CD4-positive, alpha-beta T cell (primary cell): ENCODE measurements at regions not wholly inside any gene's neighbourhood (a gene's known extent, or its start where the extent isn't known, plus 50 kb on each side); places are given as distances from the start of the nearest gene placed in this dataset.

ENCODE experiments used
- ATAC-seq: fragments of 200-7000 bp; cut with Tn5 transposase; one replicate; pipeline ENCODE4 v1.10.0; 2022; ENCODE audit warnings: mild to moderate bottlenecking; ENCODE audit not compliant: poor library complexity
- CTCF ChIA-PET: fragments of 350-600 bp; sonication (Branson Sonifier 250); formaldehyde crosslinking; loops from one replicate; lab custom pipeline; 2021; ENCODE audit warnings: antibody characterized with exemption, inconsistent platforms; lab: Charles Lee
- POLR2A ChIA-PET: fragments of 350-600 bp; sonication (Branson Sonifier 250); formaldehyde crosslinking; loops from one replicate; lab custom pipeline; 2021; ENCODE audit warnings: antibody characterized with exemption, inconsistent platforms; lab: Charles Lee
- DNase-seq, 14 experiments: peaks; one replicate each; pipeline ENCODE4 v3.0.0-alpha.2; 2013 to 2020; ENCODE audit warnings: mixed read lengths in 2 of 14
- H3K27ac ChIP-seq, 2 donors: one replicate each; pipeline versions ENCODE4 v1.5.1 to v1.7.0; 2013; ENCODE audit warnings: low read length in 2 of 2, low read depth in 1 of 2, mild to moderate bottlenecking in 1 of 2
- H3K27me3 ChIP-seq, 2 experiments: 1 replicate in 1 of 2; 2 replicates in 1 of 2; pipeline versions ENCODE4 v1.6.1 to v1.7.0; 2013; ENCODE audit warnings: low read length in 2 of 2, control low read depth in 1 of 2, mild to moderate bottlenecking in 1 of 2, moderate library complexity in 1 of 2; ENCODE audit not compliant: insufficient read depth in 2 of 2, control insufficient read depth in 1 of 2
- H3K36me3 ChIP-seq: one replicate; pipeline ENCODE4 v1.6.1; 2013; ENCODE audit warnings: low read length, control low read depth; ENCODE audit not compliant: insufficient read depth
- H3K4me1 ChIP-seq: one replicate; pipeline ENCODE4 v1.6.1; 2013; ENCODE audit warnings: low read length, control low read depth; ENCODE audit not compliant: insufficient read depth
- H3K4me3 ChIP-seq: one replicate; pipeline ENCODE4 v1.5.1; 2013; ENCODE audit warnings: mild to moderate bottlenecking, low read length, moderate library complexity
- H3K9me3 ChIP-seq, 2 experiments: 1 replicate in 1 of 2; 2 replicates in 1 of 2; pipeline versions ENCODE4 v1.6.1 to v1.7.0; 2013; ENCODE audit warnings: low read length in 2 of 2, mild to moderate bottlenecking in 2 of 2, control low read depth in 1 of 2, moderate library complexity in 1 of 2; ENCODE audit not compliant: control insufficient read depth in 1 of 2, insufficient read depth in 1 of 2
- H3K27ac Mint-ChIP-seq: one replicate; pipeline ENCODE4 v1.8.0; 2020; ENCODE audit warnings: mixed read lengths
- H3K27me3 Mint-ChIP-seq: one replicate; pipeline ENCODE4 v1.8.0; 2021; ENCODE audit warnings: mixed read lengths
- H3K36me3 Mint-ChIP-seq: one replicate; pipeline ENCODE4 v1.8.0; 2021; ENCODE audit warnings: low read depth, mixed read lengths
- H3K4me1 Mint-ChIP-seq: one replicate; pipeline ENCODE4 v1.8.0; 2021; ENCODE audit warnings: low read depth, mixed read lengths
- H3K4me3 Mint-ChIP-seq: one replicate; pipeline ENCODE4 v1.8.0; 2020; ENCODE audit warnings: mild to moderate bottlenecking, mixed read lengths
- H3K9me3 Mint-ChIP-seq: one replicate; pipeline ENCODE4 v1.8.0; 2020; ENCODE audit warnings: mixed read lengths
- intact Hi-C, 2 experiments: fragments of 100-400 bp; cut with DNase I in 1 of 2; cut with micrococcal nuclease in 1 of 2; formaldehyde crosslinking; loops; one replicate each; pipeline versions ENCODE4 v1.15.1 to v1.9.0; 2023 to 2025; cut with DNase I, micrococcal nuclease
- TF ChIP-seq, protein P1 (sequence below): fragments of 200-600 bp; IDR thresholded peaks from one replicate; pipeline ENCODE4 v1.8.0; 2022; ENCODE audit warnings: antibody characterized with exemption, mild to moderate bottlenecking

- Histone ChIP-seq H3K4me3 (no peak overlapping the region), H3K4me1 (no peaks in the 10 kb centered on the region), H3K9me3 (no peaks in the 10 kb centered on the region), H3K36me3 (no peaks in the 10 kb centered on the region), H3K27me3 (no peaks in the 10 kb centered on the region), H3K27ac (no peak overlapping the region)
- POLR2A ChIA-PET, result no interaction called here
- Mint-ChIP-seq H3K27me3 (no peaks in the 10 kb centered on the region), H3K4me3 (no peak overlapping the region), H3K9me3 (no peaks in the 10 kb centered on the region), H3K27ac (no peak overlapping the region), H3K36me3 (no peaks in the 10 kb centered on the region), H3K4me1 (no peaks in the 10 kb centered on the region)
- ATAC-seq (no peak), DNase-seq (no peak)
- intact Hi-C loops, result no loop called here
- CTCF ChIA-PET, result interaction anchor here (0.6 kb wide), 1 partner anchor 690 kb away, joined by 3 read pairs; no protein-coding TSS in a partner anchor
- TF ChIP-seq, protein P1, sequence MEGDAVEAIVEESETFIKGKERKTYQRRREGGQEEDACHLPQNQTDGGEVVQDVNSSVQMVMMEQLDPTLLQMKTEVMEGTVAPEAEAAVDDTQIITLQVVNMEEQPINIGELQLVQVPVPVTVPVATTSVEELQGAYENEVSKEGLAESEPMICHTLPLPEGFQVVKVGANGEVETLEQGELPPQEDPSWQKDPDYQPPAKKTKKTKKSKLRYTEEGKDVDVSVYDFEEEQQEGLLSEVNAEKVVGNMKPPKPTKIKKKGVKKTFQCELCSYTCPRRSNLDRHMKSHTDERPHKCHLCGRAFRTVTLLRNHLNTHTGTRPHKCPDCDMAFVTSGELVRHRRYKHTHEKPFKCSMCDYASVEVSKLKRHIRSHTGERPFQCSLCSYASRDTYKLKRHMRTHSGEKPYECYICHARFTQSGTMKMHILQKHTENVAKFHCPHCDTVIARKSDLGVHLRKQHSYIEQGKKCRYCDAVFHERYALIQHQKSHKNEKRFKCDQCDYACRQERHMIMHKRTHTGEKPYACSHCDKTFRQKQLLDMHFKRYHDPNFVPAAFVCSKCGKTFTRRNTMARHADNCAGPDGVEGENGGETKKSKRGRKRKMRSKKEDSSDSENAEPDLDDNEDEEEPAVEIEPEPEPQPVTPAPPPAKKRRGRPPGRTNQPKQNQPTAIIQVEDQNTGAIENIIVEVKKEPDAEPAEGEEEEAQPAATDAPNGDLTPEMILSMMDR, result no peak
Observed at GRCh38 chr4:11198516-11199305, 230.0 kb downstream of the HS3ST1 start.

DNA sequence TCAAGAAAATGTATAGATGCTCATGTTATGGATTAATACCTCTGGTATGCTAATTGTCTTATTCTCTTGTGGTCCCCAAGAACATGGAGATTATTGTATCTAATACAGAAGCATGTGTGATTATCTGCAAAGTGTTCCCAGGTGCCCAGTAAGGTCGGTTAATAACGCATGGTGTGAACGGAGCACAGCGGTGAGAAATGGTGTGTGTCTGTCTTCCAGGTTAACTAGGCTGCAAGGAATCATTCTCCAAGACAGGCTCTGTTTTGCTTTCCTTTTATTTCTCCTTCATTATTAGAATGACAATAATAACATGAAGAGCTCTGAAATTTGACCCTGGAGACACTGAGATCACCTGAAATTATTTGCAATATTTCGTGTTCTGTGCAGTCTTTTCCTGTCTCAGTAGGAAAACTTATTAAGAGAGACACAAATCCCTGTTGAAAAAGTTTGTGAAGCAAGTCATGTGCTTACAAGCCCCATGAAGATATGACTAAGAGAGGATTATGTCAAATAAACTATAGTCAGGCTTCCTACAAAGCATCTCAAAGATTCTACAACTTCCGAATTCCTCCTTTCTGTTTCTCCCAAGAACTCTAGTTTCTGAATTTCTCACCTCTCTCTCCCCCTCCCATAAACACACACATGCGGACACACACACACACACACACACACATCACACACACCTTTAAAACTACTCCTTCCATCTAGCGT lies 230.9 kb downstream of the HS3ST1 start:
- H3K36me3 Mint-ChIP-seq, result no peaks in the 10 kb centered on the region
- no peaks in the 10 kb centered on the region for H3K4me1 Mint-ChIP-seq
- H3K27me3 Mint-ChIP-seq, result no peaks in the 10 kb centered on the region
- no peaks in the 10 kb centered on the region for H3K4me1 ChIP-seq
- CTCF ChIA-PET, result no interaction called here
- ATAC-seq, result no peak
- TF ChIP-seq, protein P1, result no peak
- no peaks in the 10 kb centered on the region for H3K9me3 Mint-ChIP-seq
- H3K27ac ChIP-seq, result no peak overlapping the region
- intact Hi-C loops, result no loop called here
- no peaks in the 10 kb centered on the region for H3K9me3 ChIP-seq
- no peak overlapping the region for H3K4me3 ChIP-seq
- no peak overlapping the region for H3K27ac Mint-ChIP-seq
- H3K27me3 ChIP-seq, result no peaks in the 10 kb centered on the region
- no peak overlapping the region for H3K4me3 Mint-ChIP-seq
- POLR2A ChIA-PET, result no interaction called here
- no peaks in the 10 kb centered on the region for H3K36me3 ChIP-seq
- no peak for DNase-seq

GRCh38 chr4:11196927-11197522 lies 231.7 kb downstream of the HS3ST1 start:
- ChIA-PET CTCF (no interaction called here), POLR2A (interaction anchor here (0.7 kb wide), 1 partner anchor 627 kb away, joined by 3 read pairs; no protein-coding TSS in a partner anchor)
- intact Hi-C loops, result no loop called here
- no peaks in the 10 kb centered on the region for H3K27me3 Mint-ChIP-seq
- Histone ChIP-seq H3K27ac (no peak overlapping the region), H3K4me1 (no peaks in the 10 kb centered on the region), H3K4me3 (no peak overlapping the region), H3K27me3 (no peaks in the 10 kb centered on the region), H3K9me3 (no peaks in the 10 kb centered on the region), H3K36me3 (no peaks in the 10 kb centered on the region)
- H3K4me1 Mint-ChIP-seq, result no peaks in the 10 kb centered on the region
- H3K9me3 Mint-ChIP-seq, result no peaks in the 10 kb centered on the region
- H3K4me3 Mint-ChIP-seq, result no peak overlapping the region
- no peak overlapping the region for H3K27ac Mint-ChIP-seq
- ATAC-seq, result no peak
- TF ChIP-seq, protein P1, result no peak
- no peak for DNase-seq
- H3K36me3 Mint-ChIP-seq, result no peaks in the 10 kb centered on the region
